ENCODE measurements at regions not wholly inside any gene's neighbourhood (a gene's known extent, or its start where the extent isn't known, plus 50 kb on each side); places are given as distances from the start of the nearest gene placed in this dataset.

GRCh38 chr5:113900141-113900540, 386.6 kb downstream of the YTHDC2 start:
- TF ChIP-seq CTCF (IDR thresholded peaks at IDR 0.05 in 8 of 11, conservative IDR thresholded peaks at IDR 0.05 in 3 of 11) (no peak), POLR2AphosphoS5 (IDR thresholded peaks at IDR 0.05) (no peak), POLR2A (IDR thresholded peaks at IDR 0.05) (no peak)
